MM.1S (cell line): ENCODE measurements at regions not wholly inside any gene's neighbourhood (a gene's known extent, or its start where the extent isn't known, plus 50 kb on each side); places are given as distances from the start of the nearest gene placed in this dataset.

ENCODE experiments used
- CTCF ChIP-seq: fragments of 300-600 bp; sonication (generic); IDR thresholded peaks from 2 replicates; pipeline ENCODE4 v1.5.1; 2016; ENCODE audit warnings: antibody characterized with exemption, low read length, mixed read lengths
- EZH2 ChIP-seq: fragments of 300-600 bp; sonication (generic); optimal IDR thresholded peaks from 2 replicates; pipeline ENCODE3; 2017; ENCODE audit warnings: low read depth, mild to moderate bottlenecking, antibody characterized with exemption, low read length, mixed read lengths
- EZH2phosphoT487 ChIP-seq: fragments of 300-600 bp; sonication (generic); IDR thresholded peaks from 2 replicates; pipeline ENCODE4 v1.6.1; 2018; ENCODE audit warnings: antibody characterized with exemption, low read length

GRCh38 chr2:176466918-176467452 is 197.7 kb downstream of the MTX2 start:
- no peak for TF ChIP-seq CTCF
- TF ChIP-seq EZH2, result no peak
- no peak for TF ChIP-seq EZH2phosphoT487
